H9 (cell line): ENCODE measurements at regions not wholly inside any gene's neighbourhood (a gene's known extent, or its start where the extent isn't known, plus 50 kb on each side); places are given as distances from the start of the nearest gene placed in this dataset.

Experiments used
- DNase-seq: peaks from one replicate; pipeline ENCODE4 v3.0.0-alpha.2; 2017
- H2AFZ ChIP-seq: one replicate; pipeline ENCODE4 v1.6.1; 2013; ENCODE audit warnings: mild to moderate bottlenecking, low read length, control low read depth, moderate library complexity
- H2AK5ac ChIP-seq: 2 replicates; pipeline ENCODE4 v1.6.1; 2013; ENCODE audit warnings: low read length, control low read depth, mixed read lengths; ENCODE audit not compliant: insufficient read length
- H2BK120ac ChIP-seq: one replicate; pipeline ENCODE4 v1.6.1; 2013; ENCODE audit warnings: low read depth, mild to moderate bottlenecking, low read length, control low read depth, inconsistent platforms; ENCODE audit not compliant: poor library complexity, severe bottlenecking
- H2BK12ac ChIP-seq: 2 replicates; pipeline ENCODE4 v1.6.1; 2013; ENCODE audit warnings: low read length, control low read depth, mixed read lengths, low read depth; ENCODE audit not compliant: insufficient read length
- H2BK15ac ChIP-seq: 2 replicates; pipeline ENCODE4 v1.6.1; 2013; ENCODE audit warnings: low read depth, low read length, control low read depth
- H2BK20ac ChIP-seq: one replicate; pipeline ENCODE4 v1.6.1; 2013; ENCODE audit warnings: low read depth, mild to moderate bottlenecking, low read length, control low read depth, inconsistent platforms; ENCODE audit not compliant: poor library complexity, severe bottlenecking
- H2BK5ac ChIP-seq: 2 replicates; pipeline ENCODE4 v1.6.1; 2013; ENCODE audit warnings: low read length, control low read depth, mixed read lengths; ENCODE audit not compliant: insufficient read length
- H3K14ac ChIP-seq: 2 replicates; pipeline ENCODE4 v1.6.1; 2013; ENCODE audit warnings: low read length, control low read depth; ENCODE audit not compliant: insufficient read depth
- H3K18ac ChIP-seq: 2 replicates; pipeline ENCODE4 v1.6.1; 2013; ENCODE audit warnings: low read depth, mild to moderate bottlenecking, mixed read lengths, low read length, control low read depth; ENCODE audit not compliant: insufficient read length
- H3K23ac ChIP-seq: 2 replicates; pipeline ENCODE4 v1.6.1; 2013; ENCODE audit warnings: low read length, control low read depth, mixed read lengths, low read depth; ENCODE audit not compliant: insufficient read length
- H3K23me2 ChIP-seq: 2 replicates; pipeline ENCODE4 v1.6.1; 2013; ENCODE audit warnings: low read depth, mild to moderate bottlenecking, mixed read lengths, low read length, control low read depth; ENCODE audit not compliant: insufficient read length, poor library complexity, severe bottlenecking
- H3K27ac ChIP-seq: 2 replicates; pipeline ENCODE4 v1.5.1; 2013; ENCODE audit warnings: low read length, control low read depth, mixed read lengths, low read depth; ENCODE audit not compliant: insufficient read length
- H3K27me3 ChIP-seq: 2 replicates; pipeline ENCODE4 v1.6.1; 2013; ENCODE audit warnings: low read length, control low read depth, inconsistent platforms; ENCODE audit not compliant: insufficient read depth
- H3K4ac ChIP-seq: 2 replicates; pipeline ENCODE4 v1.6.1; 2013; ENCODE audit warnings: low read depth, mild to moderate bottlenecking, control low read depth, inconsistent platforms, low read length, moderate library complexity
- H3K4me1 ChIP-seq: 2 replicates; pipeline ENCODE4 v1.6.1; 2013; ENCODE audit warnings: low read length, control low read depth, inconsistent platforms; ENCODE audit not compliant: insufficient read depth
- H3K4me2 ChIP-seq: 2 replicates; pipeline ENCODE4 v1.6.1; 2013; ENCODE audit warnings: low read length, control low read depth, mixed read lengths; ENCODE audit not compliant: insufficient read length, insufficient read depth
- H3K56ac ChIP-seq: 2 replicates; pipeline ENCODE4 v1.6.1; 2013; ENCODE audit warnings: low read depth, mild to moderate bottlenecking, mixed read lengths, low read length, control low read depth; ENCODE audit not compliant: insufficient read length
- H3K79me1 ChIP-seq: 2 replicates; pipeline ENCODE4 v1.6.1; 2013; ENCODE audit warnings: low read depth, mild to moderate bottlenecking, moderate library complexity, low read length, control low read depth, inconsistent platforms; ENCODE audit not compliant: insufficient read depth, poor library complexity, severe bottlenecking
- H3K79me2 ChIP-seq: 2 replicates; pipeline ENCODE4 v1.6.1; 2013; ENCODE audit warnings: low read length, control low read depth, inconsistent platforms; ENCODE audit not compliant: insufficient read depth
- H3K9ac ChIP-seq: 2 replicates; pipeline ENCODE4 v1.6.1; 2013; ENCODE audit warnings: low read length, control low read depth, mixed read lengths; ENCODE audit not compliant: insufficient read length; ENCODE audit errors: extremely low read depth
- H3K9me3 ChIP-seq: one replicate; pipeline ENCODE4 v1.6.1; 2013; ENCODE audit warnings: low read depth, low read length, inconsistent platforms; ENCODE audit not compliant: control insufficient read depth
- H3T11ph ChIP-seq: one replicate; pipeline ENCODE4 v1.6.1; 2013; ENCODE audit warnings: mild to moderate bottlenecking, low read length, control low read depth, inconsistent platforms
- H4K20me1 ChIP-seq: one replicate; pipeline ENCODE4 v1.6.1; 2013; ENCODE audit not compliant: control insufficient read depth, insufficient read length, insufficient read depth
- H4K5ac ChIP-seq: 2 replicates; pipeline ENCODE4 v1.6.1; 2013; ENCODE audit warnings: low read depth, mild to moderate bottlenecking, mixed read lengths, low read length, control low read depth; ENCODE audit not compliant: insufficient read length
- H4K8ac ChIP-seq: replicated peaks from 2 replicates; pipeline ENCODE4 v1.6.1; 2013; ENCODE audit warnings: low read length, control low read depth, mixed read lengths, low read depth; ENCODE audit not compliant: insufficient read length
- H4K91ac ChIP-seq: 2 replicates; pipeline ENCODE4 v1.6.1; 2013; ENCODE audit warnings: low read depth, mild to moderate bottlenecking, moderate library complexity, mixed read lengths, low read length, control low read depth; ENCODE audit not compliant: insufficient read length
- H3K27ac Mint-ChIP-seq, 3 experiments: 2 replicates in 2 of 3; 3 replicates in 1 of 3; pipeline ENCODE4 v1.8.0; 2020 to 2021; ENCODE audit warnings: mixed read lengths in 3 of 3, mild to moderate bottlenecking in 1 of 3, moderate library complexity in 1 of 3
- H3K27me3 Mint-ChIP-seq: 2 replicates; pipeline ENCODE4 v1.8.0; 2021; ENCODE audit warnings: low read depth, mild to moderate bottlenecking, moderate library complexity, mixed read lengths
- H3K36me3 Mint-ChIP-seq, 3 experiments: 2 replicates in 2 of 3; 3 replicates in 1 of 3; pipeline ENCODE4 v1.8.0; 2020 to 2021; ENCODE audit warnings: low read depth in 3 of 3, mixed read lengths in 3 of 3; ENCODE audit not compliant: insufficient read depth in 1 of 3
- H3K4me1 Mint-ChIP-seq, 2 experiments: 2 replicates each; pipeline ENCODE4 v1.8.0; 2020; ENCODE audit warnings: mixed read lengths in 2 of 2
- H3K4me3 Mint-ChIP-seq, 2 experiments: 2 replicates in 1 of 2; 3 replicates in 1 of 2; pipeline ENCODE4 v1.8.0; 2020 to 2021; ENCODE audit warnings: mild to moderate bottlenecking in 2 of 2, mixed read lengths in 2 of 2, moderate library complexity in 1 of 2
- H3K9me3 Mint-ChIP-seq, 2 experiments: 2 replicates in 1 of 2; 3 replicates in 1 of 2; pipeline ENCODE4 v1.8.0; 2020; ENCODE audit warnings: mild to moderate bottlenecking in 2 of 2, mixed read lengths in 2 of 2, moderate library complexity in 1 of 2
- CTCF ChIP-seq: fragments of 200-600 bp; sonication (generic); conservative IDR thresholded peaks from 3 replicates; pipeline ENCODE4 v1.8.0; 2021; ENCODE audit warnings: antibody characterized with exemption, mild to moderate bottlenecking
- WGBS: extraction: QIAGEN DNeasy Blood & Tissue Kit; methylation state at CpG from one replicate; pipeline ENCODE4 v1.1.7; 2013; ENCODE audit warnings: missing lambda C conversion rate, low lambda C conversion rate, mixed read lengths; ENCODE audit not compliant: insufficient read length; ENCODE audit errors: extremely low coverage; 5-methylcytosine and 5-hydroxymethylcytosine counted together

- Histone ChIP-seq H3K27me3 (no peaks in the 10 kb centered on the region), H3K18ac (no peak overlapping the region), H4K91ac (no peak overlapping the region), H4K8ac (no peak overlapping the region), H2AK5ac (no peak overlapping the region), H3K4me1 (peaks cover 3% of the 10 kb centered on the region; the same call in 1 of the 2 replicates), H3K56ac (no peak overlapping the region), H3K79me1 (no peaks in the 10 kb centered on the region), H3K23me2 (peaks cover 4% of the 10 kb centered on the region), H3K4me2 (no peak overlapping the region), H4K5ac (no peak overlapping the region), H3K27ac (no peak overlapping the region), H3K23ac (no peak overlapping the region), H3T11ph (no peak overlapping the region), H4K20me1 (no peaks in the 10 kb centered on the region), H2BK20ac (no peak overlapping the region), H3K4ac (no peak overlapping the region), H2AFZ (no peak overlapping the region), H2BK5ac (no peak overlapping the region), H3K79me2 (no peaks in the 10 kb centered on the region), H2BK120ac (no peak overlapping the region), H3K9ac (no peak overlapping the region), H3K9me3 (no peaks in the 10 kb centered on the region), H2BK15ac (no peak overlapping the region), H3K14ac (peak overlapping the region; percentile 57; the same call in 1 of the 2 replicates), H2BK12ac (no peak overlapping the region)
- Mint-ChIP-seq H3K27me3 (no peaks in the 10 kb centered on the region), H3K27ac (no peak overlapping the region), H3K4me3 (no peak overlapping the region), H3K4me1 (peaks cover 16 to 20% of the 10 kb centered on the region in 2 experiments), H3K9me3 (peaks cover 0 to 2% of the 10 kb centered on the region in 2 experiments; a peak in 1 of 5 replicates), H3K36me3 (peaks cover 0 to 5% (median 0%) of the 10 kb centered on the region in 3 experiments; a peak in 1 of 7 replicates)
- TF ChIP-seq CTCF, result no peak
- no CpG with 5 or more reads among the region's 38 CpGs for WGBS
- no peak for DNase-seq
Observed at GRCh38 chr14:66094001-66094727, 392.0 kb upstream of the CCDC196 start.
